ENCODE measurements at regions not wholly inside any gene's neighbourhood (a gene's known extent, or its start where the extent isn't known, plus 50 kb on each side); places are given as distances from the start of the nearest gene placed in this dataset.

- DNase-seq (ENCODE audit: low spot score) = no peak
- TF ChIP-seq CTCF (IDR thresholded peaks at IDR 0.05; ENCODE audit: poor library complexity, severe bottlenecking) = no peak
- Histone ChIP-seq H3K27ac (ENCODE audit: poor library complexity, severe bottlenecking) (no peak overlapping the region), H3K36me3 (ENCODE audit: low read depth) (no peaks in the 10 kb centered on the region), H3K27me3 (ENCODE audit: insufficient read depth, poor library complexity, severe bottlenecking) (no peaks in the 10 kb centered on the region), H3K9me3 (ENCODE audit: severe bottlenecking) (no peaks in the 10 kb centered on the region), H3K4me3 (ENCODE audit: severe bottlenecking) (no peak overlapping the region), H3K4me1 (ENCODE audit: insufficient read depth, poor library complexity, severe bottlenecking) (peaks cover 3% of the 10 kb centered on the region)
- ATAC-seq (ENCODE audit: low read depth) = peak; percentile 25; the same call in 1 of the 3 replicates
Observed at GRCh38 chr2:12262681-12263436, 453.9 kb upstream of the TRIB2 start.

- no peak overlapping the region for H3K4me3 ChIP-seq (ENCODE audit: severe bottlenecking)
- peaks cover 3% of the 10 kb centered on the region for H3K4me1 ChIP-seq (ENCODE audit: insufficient read depth, poor library complexity, severe bottlenecking)
- no peak for ATAC-seq (ENCODE audit: low read depth)
- H3K27me3 ChIP-seq (ENCODE audit: insufficient read depth, poor library complexity, severe bottlenecking) = no peaks in the 10 kb centered on the region
- no peak for DNase-seq (ENCODE audit: low spot score)
- H3K9me3 ChIP-seq (ENCODE audit: severe bottlenecking) = no peaks in the 10 kb centered on the region
- no peak for TF ChIP-seq CTCF (IDR thresholded peaks at IDR 0.05; ENCODE audit: poor library complexity, severe bottlenecking)
- no peak overlapping the region for H3K27ac ChIP-seq (ENCODE audit: poor library complexity, severe bottlenecking)
- H3K36me3 ChIP-seq (ENCODE audit: low read depth) = no peaks in the 10 kb centered on the region
Observed at GRCh38 chr2:12263730-12264129, 453.0 kb upstream of the TRIB2 start.

GRCh38 chr2:12264146-12264545, 452.6 kb upstream of the TRIB2 start:
- H3K4me1 ChIP-seq (ENCODE audit: insufficient read depth, poor library complexity, severe bottlenecking) = peaks cover 3% of the 10 kb centered on the region
- no peak for TF ChIP-seq CTCF (IDR thresholded peaks at IDR 0.05; ENCODE audit: poor library complexity, severe bottlenecking)
- no peaks in the 10 kb centered on the region for H3K9me3 ChIP-seq (ENCODE audit: severe bottlenecking)
- H3K4me3 ChIP-seq (ENCODE audit: severe bottlenecking) = no peak overlapping the region
- ATAC-seq (ENCODE audit: low read depth) (no peak), DNase-seq (ENCODE audit: low spot score) (no peak)
- no peaks in the 10 kb centered on the region for H3K27me3 ChIP-seq (ENCODE audit: insufficient read depth, poor library complexity, severe bottlenecking)
- H3K27ac ChIP-seq (ENCODE audit: poor library complexity, severe bottlenecking) = no peak overlapping the region
- H3K36me3 ChIP-seq (ENCODE audit: low read depth) = no peaks in the 10 kb centered on the region

GRCh38 chr2:12265646-12266045, 451.1 kb upstream of the TRIB2 start:
- TF ChIP-seq CTCF (IDR thresholded peaks at IDR 0.05; ENCODE audit: poor library complexity, severe bottlenecking) = no peak
- DNase-seq (ENCODE audit: low spot score) = no peak
- no peak overlapping the region for H3K27ac ChIP-seq (ENCODE audit: poor library complexity, severe bottlenecking)
- H3K4me1 ChIP-seq (ENCODE audit: insufficient read depth, poor library complexity, severe bottlenecking) = peaks cover 3% of the 10 kb centered on the region
- no peaks in the 10 kb centered on the region for H3K27me3 ChIP-seq (ENCODE audit: insufficient read depth, poor library complexity, severe bottlenecking)
- no peak for ATAC-seq (ENCODE audit: low read depth)
- H3K4me3 ChIP-seq (ENCODE audit: severe bottlenecking) = no peak overlapping the region
- H3K36me3 ChIP-seq (ENCODE audit: low read depth) = no peaks in the 10 kb centered on the region
- no peaks in the 10 kb centered on the region for H3K9me3 ChIP-seq (ENCODE audit: severe bottlenecking)

GRCh38 chr2:12267042-12267441, 449.7 kb upstream of the TRIB2 start:
- ATAC-seq (ENCODE audit: low read depth) (no peak), DNase-seq (ENCODE audit: low spot score) (no peak)
- Histone ChIP-seq H3K9me3 (ENCODE audit: severe bottlenecking) (no peaks in the 10 kb centered on the region), H3K4me3 (ENCODE audit: severe bottlenecking) (no peak overlapping the region), H3K4me1 (ENCODE audit: insufficient read depth, poor library complexity, severe bottlenecking) (peaks cover 3% of the 10 kb centered on the region), H3K27ac (ENCODE audit: poor library complexity, severe bottlenecking) (no peak overlapping the region), H3K36me3 (ENCODE audit: low read depth) (no peaks in the 10 kb centered on the region), H3K27me3 (ENCODE audit: insufficient read depth, poor library complexity, severe bottlenecking) (no peaks in the 10 kb centered on the region)
- TF ChIP-seq CTCF (IDR thresholded peaks at IDR 0.05; ENCODE audit: poor library complexity, severe bottlenecking) = no peak
